H9 (cell line): ENCODE measurements at regions not wholly inside any gene's neighbourhood (a gene's known extent, or its start where the extent isn't known, plus 50 kb on each side); places are given as distances from the start of the nearest gene placed in this dataset.

Experiments
- DNase-seq: peaks from one replicate; pipeline ENCODE4 v3.0.0-alpha.2; 2017
- H2AFZ ChIP-seq: one replicate; pipeline ENCODE4 v1.6.1; 2013; ENCODE audit warnings: mild to moderate bottlenecking, low read length, control low read depth, moderate library complexity
- H2AK5ac ChIP-seq: 2 replicates; pipeline ENCODE4 v1.6.1; 2013; ENCODE audit warnings: low read length, control low read depth, mixed read lengths; ENCODE audit not compliant: insufficient read length
- H2BK120ac ChIP-seq: one replicate; pipeline ENCODE4 v1.6.1; 2013; ENCODE audit warnings: low read depth, mild to moderate bottlenecking, low read length, control low read depth, inconsistent platforms; ENCODE audit not compliant: poor library complexity, severe bottlenecking
- H2BK12ac ChIP-seq: 2 replicates; pipeline ENCODE4 v1.6.1; 2013; ENCODE audit warnings: low read length, control low read depth, mixed read lengths, low read depth; ENCODE audit not compliant: insufficient read length
- H2BK15ac ChIP-seq: 2 replicates; pipeline ENCODE4 v1.6.1; 2013; ENCODE audit warnings: low read depth, low read length, control low read depth
- H2BK20ac ChIP-seq: one replicate; pipeline ENCODE4 v1.6.1; 2013; ENCODE audit warnings: low read depth, mild to moderate bottlenecking, low read length, control low read depth, inconsistent platforms; ENCODE audit not compliant: poor library complexity, severe bottlenecking
- H2BK5ac ChIP-seq: 2 replicates; pipeline ENCODE4 v1.6.1; 2013; ENCODE audit warnings: low read length, control low read depth, mixed read lengths; ENCODE audit not compliant: insufficient read length
- H3K14ac ChIP-seq: 2 replicates; pipeline ENCODE4 v1.6.1; 2013; ENCODE audit warnings: low read length, control low read depth; ENCODE audit not compliant: insufficient read depth
- H3K18ac ChIP-seq: 2 replicates; pipeline ENCODE4 v1.6.1; 2013; ENCODE audit warnings: low read depth, mild to moderate bottlenecking, mixed read lengths, low read length, control low read depth; ENCODE audit not compliant: insufficient read length
- H3K23ac ChIP-seq: 2 replicates; pipeline ENCODE4 v1.6.1; 2013; ENCODE audit warnings: low read length, control low read depth, mixed read lengths, low read depth; ENCODE audit not compliant: insufficient read length
- H3K23me2 ChIP-seq: 2 replicates; pipeline ENCODE4 v1.6.1; 2013; ENCODE audit warnings: low read depth, mild to moderate bottlenecking, mixed read lengths, low read length, control low read depth; ENCODE audit not compliant: insufficient read length, poor library complexity, severe bottlenecking
- H3K27ac ChIP-seq: 2 replicates; pipeline ENCODE4 v1.5.1; 2013; ENCODE audit warnings: low read length, control low read depth, mixed read lengths, low read depth; ENCODE audit not compliant: insufficient read length
- H3K27me3 ChIP-seq: 2 replicates; pipeline ENCODE4 v1.6.1; 2013; ENCODE audit warnings: low read length, control low read depth, inconsistent platforms; ENCODE audit not compliant: insufficient read depth
- H3K4ac ChIP-seq: 2 replicates; pipeline ENCODE4 v1.6.1; 2013; ENCODE audit warnings: low read depth, mild to moderate bottlenecking, control low read depth, inconsistent platforms, low read length, moderate library complexity
- H3K4me1 ChIP-seq: 2 replicates; pipeline ENCODE4 v1.6.1; 2013; ENCODE audit warnings: low read length, control low read depth, inconsistent platforms; ENCODE audit not compliant: insufficient read depth
- H3K4me2 ChIP-seq: 2 replicates; pipeline ENCODE4 v1.6.1; 2013; ENCODE audit warnings: low read length, control low read depth, mixed read lengths; ENCODE audit not compliant: insufficient read length, insufficient read depth
- H3K56ac ChIP-seq: 2 replicates; pipeline ENCODE4 v1.6.1; 2013; ENCODE audit warnings: low read depth, mild to moderate bottlenecking, mixed read lengths, low read length, control low read depth; ENCODE audit not compliant: insufficient read length
- H3K79me1 ChIP-seq: 2 replicates; pipeline ENCODE4 v1.6.1; 2013; ENCODE audit warnings: low read depth, mild to moderate bottlenecking, moderate library complexity, low read length, control low read depth, inconsistent platforms; ENCODE audit not compliant: insufficient read depth, poor library complexity, severe bottlenecking
- H3K79me2 ChIP-seq: 2 replicates; pipeline ENCODE4 v1.6.1; 2013; ENCODE audit warnings: low read length, control low read depth, inconsistent platforms; ENCODE audit not compliant: insufficient read depth
- H3K9ac ChIP-seq: 2 replicates; pipeline ENCODE4 v1.6.1; 2013; ENCODE audit warnings: low read length, control low read depth, mixed read lengths; ENCODE audit not compliant: insufficient read length; ENCODE audit errors: extremely low read depth
- H3K9me3 ChIP-seq: one replicate; pipeline ENCODE4 v1.6.1; 2013; ENCODE audit warnings: low read depth, low read length, inconsistent platforms; ENCODE audit not compliant: control insufficient read depth
- H3T11ph ChIP-seq: one replicate; pipeline ENCODE4 v1.6.1; 2013; ENCODE audit warnings: mild to moderate bottlenecking, low read length, control low read depth, inconsistent platforms
- H4K20me1 ChIP-seq: one replicate; pipeline ENCODE4 v1.6.1; 2013; ENCODE audit not compliant: control insufficient read depth, insufficient read length, insufficient read depth
- H4K5ac ChIP-seq: 2 replicates; pipeline ENCODE4 v1.6.1; 2013; ENCODE audit warnings: low read depth, mild to moderate bottlenecking, mixed read lengths, low read length, control low read depth; ENCODE audit not compliant: insufficient read length
- H4K8ac ChIP-seq: replicated peaks from 2 replicates; pipeline ENCODE4 v1.6.1; 2013; ENCODE audit warnings: low read length, control low read depth, mixed read lengths, low read depth; ENCODE audit not compliant: insufficient read length
- H4K91ac ChIP-seq: 2 replicates; pipeline ENCODE4 v1.6.1; 2013; ENCODE audit warnings: low read depth, mild to moderate bottlenecking, moderate library complexity, mixed read lengths, low read length, control low read depth; ENCODE audit not compliant: insufficient read length
- H3K27ac Mint-ChIP-seq, 3 experiments: 2 replicates in 2 of 3; 3 replicates in 1 of 3; pipeline ENCODE4 v1.8.0; 2020 to 2021; ENCODE audit warnings: mixed read lengths in 3 of 3, mild to moderate bottlenecking in 1 of 3, moderate library complexity in 1 of 3
- H3K27me3 Mint-ChIP-seq: 2 replicates; pipeline ENCODE4 v1.8.0; 2021; ENCODE audit warnings: low read depth, mild to moderate bottlenecking, moderate library complexity, mixed read lengths
- H3K36me3 Mint-ChIP-seq, 3 experiments: 2 replicates in 2 of 3; 3 replicates in 1 of 3; pipeline ENCODE4 v1.8.0; 2020 to 2021; ENCODE audit warnings: low read depth in 3 of 3, mixed read lengths in 3 of 3; ENCODE audit not compliant: insufficient read depth in 1 of 3
- H3K4me1 Mint-ChIP-seq, 2 experiments: 2 replicates each; pipeline ENCODE4 v1.8.0; 2020; ENCODE audit warnings: mixed read lengths in 2 of 2
- H3K4me3 Mint-ChIP-seq, 2 experiments: 2 replicates in 1 of 2; 3 replicates in 1 of 2; pipeline ENCODE4 v1.8.0; 2020 to 2021; ENCODE audit warnings: mild to moderate bottlenecking in 2 of 2, mixed read lengths in 2 of 2, moderate library complexity in 1 of 2
- H3K9me3 Mint-ChIP-seq, 2 experiments: 2 replicates in 1 of 2; 3 replicates in 1 of 2; pipeline ENCODE4 v1.8.0; 2020; ENCODE audit warnings: mild to moderate bottlenecking in 2 of 2, mixed read lengths in 2 of 2, moderate library complexity in 1 of 2
- CTCF ChIP-seq: fragments of 200-600 bp; sonication (generic); conservative IDR thresholded peaks from 3 replicates; pipeline ENCODE4 v1.8.0; 2021; ENCODE audit warnings: antibody characterized with exemption, mild to moderate bottlenecking
- WGBS: extraction: QIAGEN DNeasy Blood & Tissue Kit; methylation state at CpG from one replicate; pipeline ENCODE4 v1.1.7; 2013; ENCODE audit warnings: missing lambda C conversion rate, low lambda C conversion rate, mixed read lengths; ENCODE audit not compliant: insufficient read length; ENCODE audit errors: extremely low coverage; 5-methylcytosine and 5-hydroxymethylcytosine counted together

DNA sequence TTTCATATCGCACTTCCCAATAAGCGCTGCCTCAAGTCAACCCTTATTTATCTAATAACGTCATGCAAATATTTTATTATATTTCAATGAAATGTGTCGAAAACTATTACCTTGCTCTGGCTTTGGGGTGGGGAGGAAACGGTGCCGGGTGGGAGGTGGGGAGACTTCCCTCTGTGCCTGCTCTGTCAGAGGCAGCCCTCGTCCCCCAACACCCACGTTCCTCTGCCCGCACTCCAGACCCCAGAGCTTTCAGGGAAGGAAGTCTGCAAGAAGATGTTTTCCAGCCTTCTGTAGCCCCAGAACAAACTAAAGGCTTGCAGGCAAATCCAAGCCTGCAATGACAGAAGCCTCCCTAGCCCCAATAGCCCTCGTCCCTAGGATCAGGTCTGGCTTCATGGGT lies 235.7 kb downstream of the BUD13 start:
- Mint-ChIP-seq H3K36me3 (peaks cover 0 to 7% (median 2%) of the 10 kb centered on the region in 3 experiments; a peak in 3 of 7 replicates), H3K27ac (no peak overlapping the region), H3K4me1 (peaks cover 25 to 26% of the 10 kb centered on the region in 2 experiments), H3K27me3 (peaks cover 62% of the 10 kb centered on the region), H3K9me3 (peaks cover 3 to 9% of the 10 kb centered on the region in 2 experiments; a peak in 3 of 5 replicates), H3K4me3 (no peak overlapping the region)
- DNase-seq: no peak
- H3K18ac ChIP-seq: no peak overlapping the region
- H3K27me3 ChIP-seq: no peaks in the 10 kb centered on the region; the same call in 1 of the 2 replicates
- H3K9ac ChIP-seq: no peak overlapping the region
- no peak for TF ChIP-seq CTCF
- H3T11ph ChIP-seq: no peak overlapping the region
- WGBS: no CpG with 5 or more reads among the region's 10 CpGs
- H2AFZ ChIP-seq: no peak overlapping the region
- H2BK12ac ChIP-seq: no peak overlapping the region
- H3K79me2 ChIP-seq: no peaks in the 10 kb centered on the region
- no peak overlapping the region for H3K23ac ChIP-seq
- H4K20me1 ChIP-seq: no peaks in the 10 kb centered on the region
- H3K4ac ChIP-seq: no peak overlapping the region
- H4K5ac ChIP-seq: no peak overlapping the region
- no peak overlapping the region for H3K14ac ChIP-seq
- no peaks in the 10 kb centered on the region for H3K79me1 ChIP-seq
- no peak overlapping the region for H2BK20ac ChIP-seq
- H2AK5ac ChIP-seq: no peak overlapping the region
- H2BK5ac ChIP-seq: no peak overlapping the region
- no peaks in the 10 kb centered on the region for H3K23me2 ChIP-seq
- no peak overlapping the region for H2BK15ac ChIP-seq
- no peak overlapping the region for H4K91ac ChIP-seq
- 0 out of 2 replicates have a peak, but pooled peaks cover 3% of the 10 kb centered on the region for H3K4me1 ChIP-seq
- no peak overlapping the region for H4K8ac ChIP-seq
- no peaks in the 10 kb centered on the region for H3K9me3 ChIP-seq
- H3K27ac ChIP-seq: no peak overlapping the region
- H3K4me2 ChIP-seq: no peak overlapping the region
- no peak overlapping the region for H3K56ac ChIP-seq
- H2BK120ac ChIP-seq: no peak overlapping the region
